ENCODE measurements at regions not wholly inside any gene's neighbourhood (a gene's known extent, or its start where the extent isn't known, plus 50 kb on each side); places are given as distances from the start of the nearest gene placed in this dataset.
A peak's percentile ranks its signal among the peaks of the same experiment; 100 is the strongest.
"Not testable (repeated sequence)": the region's sequence is repeated elsewhere in the genome, so short reads cannot be mapped to it uniquely, and the experiment has no call there.

- H3K4me3 ChIP-seq (ENCODE audit: low read depth, low read length): no peak overlapping the region
- no peak for DNase-seq (ENCODE audit: low read depth)
- TF ChIP-seq, protein P1, sequence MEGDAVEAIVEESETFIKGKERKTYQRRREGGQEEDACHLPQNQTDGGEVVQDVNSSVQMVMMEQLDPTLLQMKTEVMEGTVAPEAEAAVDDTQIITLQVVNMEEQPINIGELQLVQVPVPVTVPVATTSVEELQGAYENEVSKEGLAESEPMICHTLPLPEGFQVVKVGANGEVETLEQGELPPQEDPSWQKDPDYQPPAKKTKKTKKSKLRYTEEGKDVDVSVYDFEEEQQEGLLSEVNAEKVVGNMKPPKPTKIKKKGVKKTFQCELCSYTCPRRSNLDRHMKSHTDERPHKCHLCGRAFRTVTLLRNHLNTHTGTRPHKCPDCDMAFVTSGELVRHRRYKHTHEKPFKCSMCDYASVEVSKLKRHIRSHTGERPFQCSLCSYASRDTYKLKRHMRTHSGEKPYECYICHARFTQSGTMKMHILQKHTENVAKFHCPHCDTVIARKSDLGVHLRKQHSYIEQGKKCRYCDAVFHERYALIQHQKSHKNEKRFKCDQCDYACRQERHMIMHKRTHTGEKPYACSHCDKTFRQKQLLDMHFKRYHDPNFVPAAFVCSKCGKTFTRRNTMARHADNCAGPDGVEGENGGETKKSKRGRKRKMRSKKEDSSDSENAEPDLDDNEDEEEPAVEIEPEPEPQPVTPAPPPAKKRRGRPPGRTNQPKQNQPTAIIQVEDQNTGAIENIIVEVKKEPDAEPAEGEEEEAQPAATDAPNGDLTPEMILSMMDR (IDR thresholded peaks at IDR 0.05; ENCODE audit: insufficient read depth, low read depth, low read length, missing control alignments): no peak
Measured at GRCh38 chr12:30308010-30308717, 387.5 kb downstream of the IPO8 start.

GRCh38 chr12:30304528-30304927 is 391.1 kb downstream of the IPO8 start:
- no peak overlapping the region for H3K4me3 ChIP-seq (ENCODE audit: low read depth, low read length)
- no peak for DNase-seq (ENCODE audit: low read depth)
- TF ChIP-seq, protein P1 (IDR thresholded peaks at IDR 0.05; ENCODE audit: insufficient read depth, low read depth, low read length, missing control alignments): no peak

GRCh38 chr12:30301291-30301690 is 394.4 kb downstream of the IPO8 start:
- H3K4me3 ChIP-seq (ENCODE audit: low read depth, low read length): no peak overlapping the region
- no peak for DNase-seq (ENCODE audit: low read depth)
- TF ChIP-seq, protein P1 (IDR thresholded peaks at IDR 0.05; ENCODE audit: insufficient read depth, low read depth, low read length, missing control alignments): no peak

DNA sequence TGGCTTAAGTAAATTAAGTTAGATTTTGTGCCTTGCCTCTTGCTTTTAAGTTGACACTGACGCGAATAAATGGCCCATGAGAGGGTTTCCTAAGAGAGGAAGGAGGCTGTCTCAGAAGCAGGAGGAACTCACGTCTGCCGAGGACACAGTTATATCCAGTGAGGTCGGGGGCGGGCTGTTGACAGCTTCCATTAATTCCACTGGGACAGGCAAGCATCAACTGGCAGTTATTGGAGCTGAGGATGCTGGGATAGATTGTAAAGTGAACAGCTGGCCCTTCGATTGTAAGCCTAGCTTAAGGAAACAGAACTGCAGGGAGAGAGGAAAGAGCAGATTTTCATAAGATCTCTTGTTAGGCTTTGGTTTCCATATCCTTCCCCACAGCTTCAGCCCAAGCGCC is 399.2 kb downstream of the IPO8 start:
- DNase-seq (ENCODE audit: low read depth): no peak
- TF ChIP-seq, protein P1 (IDR thresholded peaks at IDR 0.05; ENCODE audit: insufficient read depth, low read depth, low read length, missing control alignments): no peak
- H3K4me3 ChIP-seq (ENCODE audit: low read depth, low read length): no peak overlapping the region

DNA sequence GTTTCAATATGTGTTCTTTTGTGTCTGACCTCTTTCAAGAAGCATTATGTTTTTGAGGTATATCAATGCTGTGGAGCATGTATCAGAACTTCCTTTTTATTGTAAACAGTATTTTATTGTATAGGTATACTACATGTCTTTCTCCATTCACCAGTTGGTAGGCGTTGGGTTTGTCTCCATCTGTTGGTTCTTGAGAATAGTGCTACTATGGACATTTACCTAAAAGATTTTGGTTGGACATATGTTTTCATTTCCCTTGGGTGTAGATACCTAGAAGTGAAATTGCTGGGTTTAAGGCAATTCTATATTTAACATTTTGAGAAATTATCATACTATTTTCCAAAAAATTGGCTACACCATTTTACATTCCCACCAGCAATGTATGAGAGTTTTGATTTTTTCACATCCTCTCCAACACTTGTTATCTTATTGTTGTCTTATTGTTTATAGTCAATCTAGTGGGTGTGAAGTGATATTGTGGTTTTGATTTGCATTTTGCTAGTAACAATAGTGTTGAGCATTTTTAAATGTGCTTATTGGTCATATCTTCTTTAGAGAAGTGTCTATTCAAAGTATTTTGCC is 409.2 kb downstream of the IPO8 start:
- no peak overlapping the region for H3K4me3 ChIP-seq (ENCODE audit: low read depth, low read length)
- DNase-seq (ENCODE audit: low read depth): peak; percentile 32
- TF ChIP-seq, protein P1 (IDR thresholded peaks at IDR 0.05; ENCODE audit: insufficient read depth, low read depth, low read length, missing control alignments): peak; percentile 39

DNA sequence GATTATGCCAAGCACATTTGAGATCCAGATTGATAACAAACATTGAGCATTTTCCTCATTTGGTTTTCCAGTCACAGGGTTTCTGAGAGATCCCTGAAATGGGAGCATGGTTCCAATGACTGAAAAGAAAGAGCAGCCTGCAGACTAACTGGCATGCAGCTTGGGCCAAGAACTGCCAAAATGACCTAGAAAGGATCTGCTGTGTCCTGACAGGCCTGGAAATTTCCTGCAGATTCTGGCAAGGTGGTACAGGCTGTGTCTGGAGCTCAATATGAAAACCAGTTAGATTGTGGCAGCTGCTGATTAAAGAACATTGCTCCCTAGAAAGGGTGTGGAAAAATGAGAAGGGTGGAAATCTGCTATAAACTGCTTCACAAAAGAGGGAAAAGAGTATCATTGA is 417.3 kb downstream of the IPO8 start:
- TF ChIP-seq, protein P1 (IDR thresholded peaks at IDR 0.05; ENCODE audit: insufficient read depth, low read depth, low read length, missing control alignments): no peak
- DNase-seq (ENCODE audit: low read depth): no peak
- no peak overlapping the region for H3K4me3 ChIP-seq (ENCODE audit: low read depth, low read length)

GRCh38 chr12:30272515-30272914 is 423.2 kb downstream of the IPO8 start:
- H3K4me3 ChIP-seq (ENCODE audit: low read depth, low read length); DNase-seq (ENCODE audit: low read depth): not testable (repeated sequence)
